SK-N-SH treated with all-trans-retinoic acid at 6 μM for 48 hours (cell line): ENCODE measurements at regions not wholly inside any gene's neighbourhood (a gene's known extent, or its start where the extent isn't known, plus 50 kb on each side); places are given as distances from the start of the nearest gene placed in this dataset.

ENCODE experiments used
- ATAC-seq: fragments of 200-7000 bp; cut with Tn5 transposase; 3 replicates; pipeline ENCODE4 v1.9.1; 2020; ENCODE audit warnings: mild to moderate bottlenecking, moderate library complexity
- BACH2 ChIP-seq: fragments of 250-450 bp; sonication (Bioruptor Pico); IDR thresholded peaks from 2 replicates; pipeline ENCODE4 v1.9.0; 2021; ENCODE audit warnings: mild to moderate bottlenecking, borderline replicate concordance
- CREB5 ChIP-seq: fragments of 250-450 bp; sonication (Bioruptor Pico); IDR thresholded peaks from 2 replicates; pipeline ENCODE4 v1.5.1; 2020; ENCODE audit warnings: low read depth, mild to moderate bottlenecking, moderate library complexity
- CSDC2 ChIP-seq: fragments of 250-450 bp; sonication (Bioruptor Pico); IDR thresholded peaks from 2 replicates; pipeline ENCODE4 v1.5.0; 2020; ENCODE audit warnings: mild to moderate bottlenecking, moderate library complexity
- CSRNP3 ChIP-seq: fragments of 250-450 bp; sonication (Bioruptor Pico); IDR thresholded peaks from 2 replicates; pipeline ENCODE4 v1.5.1; 2021; ENCODE audit warnings: mild to moderate bottlenecking, moderate library complexity
- ESRRG ChIP-seq: fragments of 250-450 bp; sonication (Bioruptor Pico); IDR thresholded peaks from 2 replicates; pipeline ENCODE4 v1.6.1; 2021; ENCODE audit warnings: mild to moderate bottlenecking
- ISL1 ChIP-seq: fragments of 250-450 bp; sonication (Bioruptor Pico); IDR thresholded peaks from 2 replicates; pipeline ENCODE4 v2.1.2; 2022; ENCODE audit warnings: mild to moderate bottlenecking, moderate library complexity
- OSR1 ChIP-seq: fragments of 250-450 bp; sonication (Bioruptor Pico); IDR thresholded peaks from 2 replicates; pipeline ENCODE4 v1.8.0; 2022; ENCODE audit warnings: moderate library complexity, mild to moderate bottlenecking, inconsistent platforms
- PATZ1 ChIP-seq: fragments of 250-450 bp; sonication (Bioruptor Pico); IDR thresholded peaks from 2 replicates; pipeline ENCODE4 v1.8.0; 2020; ENCODE audit warnings: mild to moderate bottlenecking, moderate library complexity, borderline replicate concordance
- POU6F1 ChIP-seq: fragments of 250-450 bp; sonication (Bioruptor Pico); IDR thresholded peaks from 2 replicates; pipeline ENCODE4 v1.8.0; 2021; ENCODE audit warnings: low read depth, mild to moderate bottlenecking, moderate library complexity, borderline replicate concordance
- PPARA ChIP-seq: fragments of 250-450 bp; sonication (Bioruptor Pico); IDR thresholded peaks from 2 replicates; pipeline ENCODE4 v1.5.0; 2020; ENCODE audit warnings: mild to moderate bottlenecking, borderline replicate concordance
- RARB ChIP-seq: fragments of 250-450 bp; sonication (Bioruptor Pico); IDR thresholded peaks from 2 replicates; pipeline ENCODE4 v1.8.0; 2021; ENCODE audit warnings: mild to moderate bottlenecking, moderate library complexity
- SNAI2 ChIP-seq: fragments of 250-450 bp; sonication (Bioruptor Pico); IDR thresholded peaks from 2 replicates; pipeline ENCODE4 v1.5.0; 2020; ENCODE audit warnings: mild to moderate bottlenecking, moderate library complexity
- TCF4 ChIP-seq: fragments of 250-450 bp; sonication (Bioruptor Pico); IDR thresholded peaks from 2 replicates; pipeline ENCODE4 v1.8.0; 2021; ENCODE audit warnings: mild to moderate bottlenecking, moderate library complexity, borderline replicate concordance
- TOX ChIP-seq: fragments of 250-450 bp; sonication (Bioruptor Pico); IDR thresholded peaks from 2 replicates; pipeline ENCODE4 v1.8.0; 2021; ENCODE audit warnings: mild to moderate bottlenecking, moderate library complexity, borderline replicate concordance
- TSHZ2 ChIP-seq: fragments of 250-450 bp; sonication (Bioruptor Pico); IDR thresholded peaks from 2 replicates; pipeline ENCODE4 v1.5.0; 2020; ENCODE audit warnings: mild to moderate bottlenecking, moderate library complexity
- ZC3H10 ChIP-seq: fragments of 250-450 bp; sonication (Bioruptor Pico); IDR thresholded peaks from 2 replicates; pipeline ENCODE4 v1.5.1; 2021; ENCODE audit warnings: mild to moderate bottlenecking, moderate library complexity
- ZFP3 ChIP-seq: fragments of 250-450 bp; sonication (Bioruptor Pico); IDR thresholded peaks from 2 replicates; pipeline ENCODE4 v1.5.0; 2020; ENCODE audit warnings: mild to moderate bottlenecking, moderate library complexity
- ZFP30 ChIP-seq: fragments of 450-650 bp; formaldehyde crosslinking; IDR thresholded peaks from 2 replicates; pipeline ENCODE4 v1.5.0; 2022; ENCODE audit warnings: mild to moderate bottlenecking, moderate library complexity
- ZNF565 ChIP-seq: fragments of 450-650 bp; formaldehyde crosslinking; conservative IDR thresholded peaks from 2 replicates; pipeline ENCODE4 v1.5.0; 2020; ENCODE audit warnings: low read depth, mild to moderate bottlenecking, moderate library complexity
- ZNF70 ChIP-seq: fragments of 450-650 bp; formaldehyde crosslinking; IDR thresholded peaks from 2 replicates; pipeline ENCODE4 v1.5.0; 2020; ENCODE audit warnings: mild to moderate bottlenecking, moderate library complexity
- ZNF8 ChIP-seq: fragments of 450-650 bp; formaldehyde crosslinking; IDR thresholded peaks from 2 replicates; pipeline ENCODE4 v1.5.0; 2020; ENCODE audit warnings: mild to moderate bottlenecking, moderate library complexity

GRCh38 chr2:21333684-21334083 lies 209.9 kb downstream of the TDRD15 start:
- ATAC-seq, result no peak
- TF ChIP-seq BACH2 (CRISPR knock-in tag), result no peak
- no peak for TF ChIP-seq ZNF565
- TF ChIP-seq ZFP3 (CRISPR knock-in tag), result no peak
- no peak for TF ChIP-seq RARB (CRISPR knock-in tag)
- TF ChIP-seq ZFP30 (CRISPR knock-in tag), result no peak
- no peak for TF ChIP-seq ZC3H10
- no peak for TF ChIP-seq CSDC2 (CRISPR knock-in tag)
- no peak for TF ChIP-seq ESRRG
- TF ChIP-seq, all 23 proteins: peak for 0

- no peak for ATAC-seq
- TF ChIP-seq SNAI2 (CRISPR knock-in tag) (no peak), ZFP3 (CRISPR knock-in tag) (no peak), ISL1 (CRISPR knock-in tag) (no peak), TSHZ2 (no peak), TOX (CRISPR knock-in tag) (no peak), PATZ1 (CRISPR knock-in tag) (no peak), ZNF70 (no peak), RARB (CRISPR knock-in tag) (no peak), POU6F1 (CRISPR knock-in tag) (no peak), OSR1 (CRISPR knock-in tag) (no peak)
Observed at GRCh38 chr2:21346984-21347383, 223.2 kb downstream of the TDRD15 start.

GRCh38 chr2:21353879-21354679 lies 230.3 kb downstream of the TDRD15 start:
- ATAC-seq, result no peak
- TF ChIP-seq PPARA, result no peak
- no peak for TF ChIP-seq TOX (CRISPR knock-in tag)
- TF ChIP-seq CSRNP3 (CRISPR knock-in tag), result no peak
- no peak for TF ChIP-seq ZC3H10
- TF ChIP-seq SNAI2 (CRISPR knock-in tag), result no peak
- no peak for TF ChIP-seq ISL1 (CRISPR knock-in tag)
- TF ChIP-seq OSR1 (CRISPR knock-in tag), result no peak
- no peak for TF ChIP-seq ZNF8 (CRISPR knock-in tag)
- TF ChIP-seq PATZ1 (CRISPR knock-in tag), result no peak
- TF ChIP-seq CREB5, result no peak
- TF ChIP-seq ZNF70, result no peak
- TF ChIP-seq TCF4 (CRISPR knock-in tag), result no peak
- no peak for TF ChIP-seq TSHZ2
